Osteocyte (in vitro differentiated cells): ENCODE measurements at regions not wholly inside any gene's neighbourhood (a gene's known extent, or its start where the extent isn't known, plus 50 kb on each side); places are given as distances from the start of the nearest gene placed in this dataset.
"Not testable (repeated sequence)": the region's sequence is repeated elsewhere in the genome, so short reads cannot be mapped to it uniquely, and the experiment has no call there.

Source experiments
- DNase-seq: peaks from one replicate; pipeline ENCODE4 v3.0.0; 2021; ENCODE audit warnings: mixed read lengths; ENCODE audit not compliant: unreplicated experiment; ENCODE audit errors: extremely low spot score
- H3K27ac Mint-ChIP-seq: one replicate; pipeline ENCODE4 v1.8.0; 2021; ENCODE audit warnings: mild to moderate bottlenecking, mixed read lengths; ENCODE audit not compliant: unreplicated experiment
- H3K27me3 Mint-ChIP-seq: one replicate; pipeline ENCODE4 v1.8.0; 2021; ENCODE audit warnings: mixed read lengths; ENCODE audit not compliant: unreplicated experiment
- H3K36me3 Mint-ChIP-seq: one replicate; pipeline ENCODE4 v1.8.0; 2021; ENCODE audit warnings: mixed read lengths; ENCODE audit not compliant: unreplicated experiment
- H3K4me1 Mint-ChIP-seq: one replicate; pipeline ENCODE4 v1.8.0; 2021; ENCODE audit warnings: mixed read lengths; ENCODE audit not compliant: unreplicated experiment
- H3K4me3 Mint-ChIP-seq: one replicate; pipeline ENCODE4 v1.8.0; 2021; ENCODE audit warnings: mild to moderate bottlenecking, moderate library complexity, mixed read lengths; ENCODE audit not compliant: unreplicated experiment
- H3K9me3 Mint-ChIP-seq: one replicate; pipeline ENCODE4 v1.8.0; 2021; ENCODE audit warnings: mixed read lengths; ENCODE audit not compliant: unreplicated experiment
- TF ChIP-seq, protein P1 (sequence below): fragments of 200-600 bp; sonication (generic); IDR thresholded peaks from 2 replicates; pipeline ENCODE4 v1.5.0; 2021; ENCODE audit warnings: antibody characterized with exemption, mild to moderate bottlenecking, moderate library complexity

DNA sequence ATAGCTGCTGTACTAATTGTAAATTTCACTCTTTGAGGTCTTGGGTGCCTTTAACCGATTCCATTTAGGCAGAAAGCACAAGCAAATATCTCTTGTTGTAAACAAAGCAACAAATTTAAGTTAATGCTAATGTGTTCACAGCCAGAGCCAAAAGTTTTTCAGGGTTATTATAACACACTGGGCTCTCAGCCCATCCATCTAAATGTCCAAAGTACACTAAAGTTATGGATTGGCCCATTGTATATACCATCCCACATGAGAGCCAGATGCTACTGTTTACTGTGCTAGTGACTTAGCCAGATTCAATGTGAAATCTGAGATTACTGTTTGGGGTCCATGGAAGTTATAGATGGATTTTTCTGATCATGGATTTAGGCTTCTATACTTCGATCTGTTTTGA lies 186.7 kb downstream of the LARP7 start:
- TF ChIP-seq, protein P1, sequence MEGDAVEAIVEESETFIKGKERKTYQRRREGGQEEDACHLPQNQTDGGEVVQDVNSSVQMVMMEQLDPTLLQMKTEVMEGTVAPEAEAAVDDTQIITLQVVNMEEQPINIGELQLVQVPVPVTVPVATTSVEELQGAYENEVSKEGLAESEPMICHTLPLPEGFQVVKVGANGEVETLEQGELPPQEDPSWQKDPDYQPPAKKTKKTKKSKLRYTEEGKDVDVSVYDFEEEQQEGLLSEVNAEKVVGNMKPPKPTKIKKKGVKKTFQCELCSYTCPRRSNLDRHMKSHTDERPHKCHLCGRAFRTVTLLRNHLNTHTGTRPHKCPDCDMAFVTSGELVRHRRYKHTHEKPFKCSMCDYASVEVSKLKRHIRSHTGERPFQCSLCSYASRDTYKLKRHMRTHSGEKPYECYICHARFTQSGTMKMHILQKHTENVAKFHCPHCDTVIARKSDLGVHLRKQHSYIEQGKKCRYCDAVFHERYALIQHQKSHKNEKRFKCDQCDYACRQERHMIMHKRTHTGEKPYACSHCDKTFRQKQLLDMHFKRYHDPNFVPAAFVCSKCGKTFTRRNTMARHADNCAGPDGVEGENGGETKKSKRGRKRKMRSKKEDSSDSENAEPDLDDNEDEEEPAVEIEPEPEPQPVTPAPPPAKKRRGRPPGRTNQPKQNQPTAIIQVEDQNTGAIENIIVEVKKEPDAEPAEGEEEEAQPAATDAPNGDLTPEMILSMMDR, result no peak
- Mint-ChIP-seq H3K27me3 (no peaks in the 10 kb centered on the region), H3K27ac (no peak overlapping the region), H3K4me1 (peaks cover 5% of the 10 kb centered on the region), H3K36me3 (no peaks in the 10 kb centered on the region), H3K9me3 (no peaks in the 10 kb centered on the region), H3K4me3 (no peak overlapping the region)
- no peak for DNase-seq

DNA sequence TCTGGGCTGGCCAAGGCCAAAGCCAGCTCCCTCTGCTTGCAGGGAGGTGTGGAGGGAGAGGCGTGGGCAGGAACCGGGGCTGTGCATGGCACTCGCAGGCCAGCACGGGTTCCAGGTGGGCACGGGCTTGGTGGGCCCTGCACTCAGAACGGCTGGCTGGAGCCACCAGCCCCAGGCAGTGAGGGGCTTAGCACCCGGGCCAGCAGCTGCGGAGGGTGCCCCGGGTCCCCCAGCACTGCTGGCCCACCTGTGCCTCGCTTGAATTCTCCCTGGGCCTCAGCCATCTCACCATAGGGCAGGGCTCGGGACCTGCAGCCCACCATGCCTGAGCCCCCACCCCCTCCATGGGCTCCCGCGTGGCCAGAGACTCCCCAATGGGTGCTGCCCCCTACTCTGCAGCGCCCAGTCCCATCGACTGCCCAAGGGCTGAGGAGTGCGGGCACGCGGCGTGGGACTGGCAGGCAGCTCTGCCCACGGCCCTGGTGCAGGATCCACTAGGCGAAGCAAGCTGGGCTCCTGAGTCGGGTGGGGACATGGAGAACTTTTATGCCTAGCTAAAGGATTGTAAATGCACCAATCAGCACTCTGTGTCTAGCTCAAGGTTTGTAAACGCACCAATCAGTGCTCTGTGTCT lies 193.9 kb downstream of the LARP7 start:
- TF ChIP-seq, protein P1, result no peak
- H3K4me1 Mint-ChIP-seq, result peaks cover 11% of the 10 kb centered on the region
- no peak overlapping the region for H3K4me3 Mint-ChIP-seq
- no peaks in the 10 kb centered on the region for H3K36me3 Mint-ChIP-seq
- no peak overlapping the region for H3K27ac Mint-ChIP-seq
- peaks cover 4% of the 10 kb centered on the region for H3K9me3 Mint-ChIP-seq
- DNase-seq, result no peak
- H3K27me3 Mint-ChIP-seq, result no peaks in the 10 kb centered on the region

DNA sequence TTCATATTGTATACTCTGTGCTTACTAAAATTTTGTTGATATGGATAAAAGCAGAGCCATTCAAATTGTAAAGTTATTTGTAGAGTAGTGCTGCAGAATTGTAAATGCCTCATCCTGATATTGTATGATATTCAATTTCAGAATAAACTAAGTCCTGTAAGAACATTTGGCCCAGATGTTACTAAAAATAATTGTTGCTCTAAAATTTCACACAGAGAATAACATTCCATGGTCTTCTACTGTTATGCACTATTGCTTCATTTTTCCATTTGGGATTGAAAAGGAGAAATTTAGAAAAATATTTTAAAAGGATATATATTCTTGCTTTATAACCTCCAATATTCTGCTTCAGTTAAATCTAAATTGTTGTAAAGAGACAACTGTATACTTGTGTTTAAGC lies 195.6 kb downstream of the LARP7 start:
- Mint-ChIP-seq H3K4me3 (no peak overlapping the region), H3K27me3 (peaks cover 5% of the 10 kb centered on the region), H3K4me1 (peaks cover 11% of the 10 kb centered on the region), H3K27ac (peak overlapping the region; percentile 18), H3K36me3 (no peaks in the 10 kb centered on the region), H3K9me3 (peaks cover 4% of the 10 kb centered on the region)
- no peak for DNase-seq
- TF ChIP-seq, protein P1, result no peak

DNA sequence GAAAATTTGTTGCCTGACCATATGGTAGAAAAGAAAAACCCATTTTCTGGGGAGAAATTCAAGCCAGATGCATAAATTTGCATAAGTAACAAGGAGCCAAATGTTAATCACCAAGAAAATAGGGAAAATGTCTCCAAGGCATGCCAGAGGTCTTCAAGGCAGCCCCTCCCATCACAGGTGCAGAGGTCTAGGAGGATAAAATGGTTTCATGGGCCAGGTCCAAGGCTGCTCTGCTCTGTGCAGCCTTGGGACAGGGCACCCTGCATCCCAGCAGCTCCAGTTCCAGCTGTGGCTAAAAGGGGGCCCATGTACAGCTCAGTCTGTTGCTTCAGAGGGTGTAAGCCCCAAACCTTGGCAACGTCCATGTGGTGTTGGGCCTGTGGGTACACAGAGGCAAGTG lies 200.0 kb downstream of the LARP7 start:
- no peak overlapping the region for H3K4me3 Mint-ChIP-seq
- TF ChIP-seq, protein P1, result no peak
- no peaks in the 10 kb centered on the region for H3K9me3 Mint-ChIP-seq
- no peak overlapping the region for H3K27ac Mint-ChIP-seq
- DNase-seq, result no peak
- H3K36me3 Mint-ChIP-seq, result no peaks in the 10 kb centered on the region
- peaks cover 7% of the 10 kb centered on the region for H3K27me3 Mint-ChIP-seq
- peaks cover 11% of the 10 kb centered on the region for H3K4me1 Mint-ChIP-seq

DNA sequence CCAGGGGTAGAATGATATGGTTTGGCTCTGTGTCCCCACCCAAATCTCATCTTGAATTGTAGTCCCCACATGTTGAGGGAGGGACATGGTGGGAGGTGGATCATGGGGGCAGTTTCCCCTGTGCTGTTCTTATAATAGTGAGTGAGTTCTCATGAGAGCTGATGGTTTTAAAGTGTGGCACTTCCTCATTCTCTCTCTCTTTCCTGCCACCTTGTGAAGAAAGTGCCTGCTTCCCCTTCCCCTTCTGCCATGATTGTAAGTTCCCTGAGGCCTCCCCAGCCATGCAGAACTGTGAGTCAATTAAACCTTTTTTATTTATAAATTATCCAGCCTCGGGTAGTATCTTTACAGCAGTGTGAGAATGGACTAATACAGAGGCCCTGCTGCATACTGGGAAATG lies 201.1 kb downstream of the LARP7 start:
- H3K4me1 Mint-ChIP-seq, H3K4me3 Mint-ChIP-seq, H3K27me3 Mint-ChIP-seq, H3K27ac Mint-ChIP-seq, H3K9me3 Mint-ChIP-seq, H3K36me3 Mint-ChIP-seq, DNase-seq: not testable (repeated sequence)

DNA sequence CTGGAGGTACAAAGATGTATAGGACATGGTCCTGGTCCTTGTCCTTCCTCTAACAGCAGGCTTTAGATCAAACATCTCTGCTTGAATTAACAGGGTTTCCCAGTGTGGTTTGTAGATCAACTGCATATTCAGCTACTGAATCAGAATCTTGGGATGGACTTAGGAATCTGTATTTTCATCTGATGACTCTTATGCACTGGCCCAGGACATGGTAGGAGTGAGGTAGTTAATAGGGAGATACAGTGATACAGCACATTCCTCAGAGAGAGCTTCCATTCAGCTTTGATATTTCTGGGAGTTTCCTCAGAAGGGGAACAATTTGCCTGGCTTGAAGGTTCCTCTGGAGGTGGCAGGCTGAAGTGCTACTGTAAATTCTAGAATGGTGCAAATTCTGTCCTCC lies 203.1 kb downstream of the LARP7 start:
- TF ChIP-seq, protein P1, result no peak
- Mint-ChIP-seq H3K4me3 (no peak overlapping the region), H3K4me1 (no peaks in the 10 kb centered on the region), H3K27me3 (peaks cover 12% of the 10 kb centered on the region), H3K9me3 (no peaks in the 10 kb centered on the region), H3K36me3 (no peaks in the 10 kb centered on the region), H3K27ac (no peak overlapping the region)
- DNase-seq, result no peak
